ENCODE measurements at regions not wholly inside any gene's neighbourhood (a gene's known extent, or its start where the extent isn't known, plus 50 kb on each side); places are given as distances from the start of the nearest gene placed in this dataset.
"Not testable (repeated sequence)": the region's sequence is repeated elsewhere in the genome, so short reads cannot be mapped to it uniquely, and the experiment has no call there.

DNA sequence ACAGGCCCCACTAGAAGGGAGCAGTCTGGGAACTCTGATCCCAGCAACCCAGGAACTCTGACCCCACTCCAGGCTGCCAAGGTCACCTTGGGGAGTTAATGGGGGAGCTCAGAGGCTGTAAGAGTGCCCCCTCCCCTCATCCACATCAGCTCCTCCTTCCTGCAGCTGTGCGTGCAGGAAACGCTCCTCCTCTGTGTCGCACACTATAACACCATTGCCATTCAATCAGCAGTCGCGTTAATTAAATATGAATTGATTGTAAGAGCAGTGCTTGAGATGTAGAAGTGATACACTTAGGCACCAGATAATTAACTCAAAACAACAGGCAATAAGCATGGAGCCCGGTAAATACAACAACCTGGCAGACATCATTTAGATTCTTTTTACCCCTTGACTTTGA, 205.7 kb downstream of the MATN1 start:
- not testable (repeated sequence) for ATAC-seq; H3K9me3 Mint-ChIP-seq; H3K4me1 Mint-ChIP-seq (ENCODE audit: low read depth); H3K36me3 Mint-ChIP-seq (ENCODE audit: insufficient read depth); H3K4me3 Mint-ChIP-seq; DNase-seq
- H3K27me3 Mint-ChIP-seq (ENCODE audit: low read depth): peaks cover 19% of the 10 kb centered on the region

DNA sequence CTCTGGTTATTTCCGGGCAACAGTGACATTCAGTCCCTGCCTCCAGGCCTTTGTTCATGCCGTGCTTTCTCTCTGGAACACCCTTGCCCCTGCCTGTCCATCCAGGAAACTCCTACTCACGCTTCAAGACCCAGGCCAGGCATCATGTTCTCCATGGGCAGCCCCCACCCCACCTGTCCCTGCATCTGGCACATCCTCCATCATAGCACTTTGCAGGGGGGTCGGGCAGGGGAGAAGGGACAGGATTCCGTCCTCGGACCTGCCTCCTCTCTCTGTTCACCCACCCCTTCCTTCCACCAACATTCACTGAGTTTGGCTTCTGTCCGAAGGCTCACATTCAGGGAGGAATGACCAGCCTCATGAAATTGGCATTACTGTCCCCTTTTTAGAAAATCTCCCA, 206.1 kb downstream of the MATN1 start:
- peaks cover 16% of the 10 kb centered on the region for H3K27me3 Mint-ChIP-seq (ENCODE audit: low read depth)
- not testable (repeated sequence) for H3K36me3 Mint-ChIP-seq (ENCODE audit: insufficient read depth); DNase-seq; H3K4me3 Mint-ChIP-seq; H3K4me1 Mint-ChIP-seq (ENCODE audit: low read depth); ATAC-seq; H3K9me3 Mint-ChIP-seq

DNA sequence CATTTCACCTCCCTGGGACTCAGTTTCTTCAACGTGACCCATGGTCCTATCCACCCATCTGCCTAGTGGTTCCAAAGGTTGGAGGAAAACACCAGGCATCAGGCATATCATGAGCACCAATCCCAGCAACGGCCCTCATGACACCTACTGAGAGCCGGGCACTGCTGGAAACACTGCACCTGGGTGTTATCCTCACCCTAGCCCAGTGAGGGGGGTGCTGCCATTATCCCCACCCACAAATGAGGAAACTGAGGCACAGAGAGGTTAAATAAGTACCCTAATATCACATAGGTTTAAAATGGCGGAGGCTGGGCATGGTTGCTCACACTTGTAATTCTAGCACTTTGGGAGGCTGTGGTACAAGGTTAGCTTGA, 206.9 kb downstream of the MATN1 start:
- peaks cover 12% of the 10 kb centered on the region for H3K27me3 Mint-ChIP-seq (ENCODE audit: low read depth)
- H3K36me3 Mint-ChIP-seq (ENCODE audit: insufficient read depth): no peaks in the 10 kb centered on the region
- H3K4me3 Mint-ChIP-seq: no peak overlapping the region
- ATAC-seq: no peak
- no peak for DNase-seq
- H3K9me3 Mint-ChIP-seq: no peaks in the 10 kb centered on the region
- no peaks in the 10 kb centered on the region for H3K4me1 Mint-ChIP-seq (ENCODE audit: low read depth)

DNA sequence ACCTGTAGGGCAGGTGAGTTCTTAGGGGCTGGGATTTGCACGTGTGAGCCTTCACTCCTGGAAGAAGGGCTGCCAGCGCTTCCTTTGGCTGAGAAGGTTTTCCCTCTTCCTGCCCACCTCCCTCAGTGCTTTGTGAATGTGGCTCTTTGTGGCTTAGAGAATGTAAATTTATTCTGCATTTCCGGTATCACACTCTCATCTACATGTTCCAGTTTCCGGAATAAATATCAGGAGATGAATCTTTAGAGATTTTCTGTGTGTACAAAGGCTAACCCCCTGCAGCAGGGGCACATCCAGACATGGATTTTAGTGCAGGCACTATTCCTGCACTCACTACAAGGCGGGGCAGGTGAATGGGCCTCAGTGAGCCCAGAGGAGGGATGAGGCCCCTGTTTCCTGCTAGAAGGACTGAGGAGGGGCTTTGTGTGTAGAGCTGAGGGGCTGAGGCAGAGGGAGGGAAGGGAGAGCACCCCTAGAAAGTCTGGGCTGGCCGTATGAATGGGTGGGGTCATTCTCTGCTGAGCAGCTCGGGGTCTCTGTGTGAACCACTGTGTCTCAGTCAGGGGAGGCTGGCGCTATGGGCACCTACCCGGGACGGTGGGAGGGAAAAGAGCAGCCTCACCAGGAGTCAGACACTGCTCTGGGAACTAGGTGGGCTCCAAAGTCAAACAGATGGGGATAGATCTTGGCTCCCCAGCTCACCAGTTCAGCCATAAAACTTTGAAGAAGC, 207.5 kb downstream of the MATN1 start:
- Mint-ChIP-seq H3K9me3 (no peaks in the 10 kb centered on the region), H3K36me3 (ENCODE audit: insufficient read depth) (no peaks in the 10 kb centered on the region), H3K4me1 (ENCODE audit: low read depth) (no peaks in the 10 kb centered on the region), H3K4me3 (no peak overlapping the region), H3K27me3 (ENCODE audit: low read depth) (peaks cover 9% of the 10 kb centered on the region)
- DNase-seq (no peak), ATAC-seq (no peak)

DNA sequence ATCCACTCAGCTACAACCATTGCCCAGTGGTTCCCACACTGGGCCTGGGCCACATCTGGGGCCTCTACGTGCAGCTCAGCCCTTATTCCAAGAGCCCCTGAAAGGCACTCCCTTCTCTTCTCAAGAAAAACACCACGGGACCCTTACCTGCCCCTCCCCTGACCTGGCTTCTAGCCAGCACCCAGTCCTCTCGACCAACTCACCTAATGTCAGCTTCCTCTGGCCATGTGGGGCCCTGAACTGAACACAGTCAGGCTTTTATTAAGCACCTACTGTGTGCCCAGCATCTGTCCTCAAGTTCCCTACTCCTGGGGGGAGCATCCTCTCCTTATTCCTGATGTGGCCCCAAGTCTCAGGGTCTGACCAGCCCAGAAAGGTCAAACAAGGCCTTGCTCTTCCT, 208.4 kb downstream of the MATN1 start:
- Mint-ChIP-seq H3K4me1 (ENCODE audit: low read depth) (no peaks in the 10 kb centered on the region), H3K27me3 (ENCODE audit: low read depth) (peaks cover 9% of the 10 kb centered on the region), H3K4me3 (no peak overlapping the region), H3K36me3 (ENCODE audit: insufficient read depth) (no peaks in the 10 kb centered on the region), H3K9me3 (no peaks in the 10 kb centered on the region)
- no peak for ATAC-seq
- DNase-seq: no peak

DNA sequence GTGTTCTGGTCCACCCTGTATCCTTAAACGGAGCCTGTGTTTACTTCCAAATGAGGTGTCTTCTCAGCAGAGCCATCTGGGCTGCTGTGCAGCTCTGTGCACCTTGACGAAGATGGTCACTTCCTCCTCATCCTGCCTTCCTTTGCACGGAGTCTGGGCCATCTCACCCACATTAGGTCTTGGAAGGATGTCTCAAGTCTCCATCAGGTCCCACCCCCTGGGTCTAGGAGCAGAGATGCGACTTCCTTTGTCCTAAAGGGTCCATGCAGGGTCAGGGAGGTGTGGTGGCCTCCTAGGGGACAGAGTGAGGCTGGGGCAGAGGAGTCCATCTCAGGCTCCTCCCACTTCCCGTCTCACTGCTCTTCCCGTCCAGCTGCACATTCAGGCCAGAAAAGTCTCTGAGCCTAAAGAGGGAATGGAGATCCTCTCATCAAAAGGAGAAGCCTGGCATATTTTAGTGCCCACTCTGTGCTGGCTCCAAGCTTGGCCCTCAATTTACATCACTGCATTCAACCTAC, 209.2 kb downstream of the MATN1 start:
- no peak for DNase-seq
- no peak overlapping the region for H3K4me3 Mint-ChIP-seq
- peaks cover 9% of the 10 kb centered on the region for H3K27me3 Mint-ChIP-seq (ENCODE audit: low read depth)
- no peak for ATAC-seq
- no peaks in the 10 kb centered on the region for H3K9me3 Mint-ChIP-seq
- H3K36me3 Mint-ChIP-seq (ENCODE audit: insufficient read depth): no peaks in the 10 kb centered on the region
- no peaks in the 10 kb centered on the region for H3K4me1 Mint-ChIP-seq (ENCODE audit: low read depth)

DNA sequence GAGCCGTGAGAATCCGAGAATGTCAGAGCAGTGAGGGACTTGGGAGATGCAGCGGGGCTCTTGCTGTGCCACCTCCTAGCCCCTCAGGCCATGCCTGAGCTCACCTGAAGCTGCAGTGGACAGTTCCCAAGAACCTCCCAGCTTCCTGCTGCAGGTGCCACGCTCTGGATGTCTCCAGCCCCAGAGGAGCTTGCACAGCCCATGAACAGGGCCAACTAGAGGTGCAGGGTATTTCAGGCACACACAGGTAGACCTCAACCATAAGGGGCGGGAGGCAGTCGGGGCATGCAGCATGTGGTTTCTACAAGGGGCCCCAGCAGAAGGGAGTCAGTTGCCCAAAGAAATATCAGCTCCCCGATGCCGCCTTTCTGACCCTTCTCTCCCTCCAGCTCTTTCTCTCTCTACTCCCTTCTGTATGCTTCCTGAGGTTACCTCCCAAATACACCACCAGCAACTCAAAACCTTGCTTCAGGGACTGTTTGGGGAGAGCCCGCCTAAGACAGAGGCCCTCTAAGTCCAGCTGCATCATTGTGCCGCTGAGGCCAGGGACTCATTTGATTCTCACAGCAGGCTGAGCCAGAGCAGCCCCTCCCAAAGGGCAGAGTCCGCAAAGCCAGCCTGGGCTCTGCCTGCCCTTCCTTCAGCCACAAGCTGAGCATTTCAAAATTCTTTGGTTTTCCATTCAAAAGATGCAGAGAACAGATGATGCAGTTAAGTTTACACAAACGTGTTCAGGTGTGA, 209.8 kb downstream of the MATN1 start:
- DNase-seq (no peak), ATAC-seq (no peak)
- H3K4me3 Mint-ChIP-seq: no peak overlapping the region
- no peaks in the 10 kb centered on the region for H3K4me1 Mint-ChIP-seq (ENCODE audit: low read depth)
- H3K36me3 Mint-ChIP-seq (ENCODE audit: insufficient read depth): no peaks in the 10 kb centered on the region
- no peaks in the 10 kb centered on the region for H3K9me3 Mint-ChIP-seq
- peaks cover 9% of the 10 kb centered on the region for H3K27me3 Mint-ChIP-seq (ENCODE audit: low read depth)

DNA sequence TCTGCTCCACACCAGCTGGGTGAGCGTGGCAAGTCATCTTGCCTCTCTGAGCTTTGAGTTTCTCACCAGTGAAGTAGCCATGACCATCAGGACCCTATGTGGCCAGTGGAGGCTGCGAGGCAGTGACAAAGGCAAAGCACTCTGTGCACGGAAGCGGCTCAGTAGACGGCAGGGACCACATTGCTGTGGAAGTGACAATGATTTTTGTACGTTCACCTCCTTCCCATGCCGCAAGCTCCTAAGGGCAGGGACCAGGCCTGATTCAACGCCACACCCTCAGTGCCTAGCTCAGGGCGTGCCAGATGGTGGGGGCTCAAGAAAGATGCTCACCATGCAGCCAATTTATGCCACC, 210.5 kb downstream of the MATN1 start:
- DNase-seq (no peak), ATAC-seq (no peak)
- no peaks in the 10 kb centered on the region for H3K36me3 Mint-ChIP-seq (ENCODE audit: insufficient read depth)
- no peaks in the 10 kb centered on the region for H3K4me1 Mint-ChIP-seq (ENCODE audit: low read depth)
- no peaks in the 10 kb centered on the region for H3K9me3 Mint-ChIP-seq
- H3K27me3 Mint-ChIP-seq (ENCODE audit: low read depth): peaks cover 14% of the 10 kb centered on the region
- no peak overlapping the region for H3K4me3 Mint-ChIP-seq

DNA sequence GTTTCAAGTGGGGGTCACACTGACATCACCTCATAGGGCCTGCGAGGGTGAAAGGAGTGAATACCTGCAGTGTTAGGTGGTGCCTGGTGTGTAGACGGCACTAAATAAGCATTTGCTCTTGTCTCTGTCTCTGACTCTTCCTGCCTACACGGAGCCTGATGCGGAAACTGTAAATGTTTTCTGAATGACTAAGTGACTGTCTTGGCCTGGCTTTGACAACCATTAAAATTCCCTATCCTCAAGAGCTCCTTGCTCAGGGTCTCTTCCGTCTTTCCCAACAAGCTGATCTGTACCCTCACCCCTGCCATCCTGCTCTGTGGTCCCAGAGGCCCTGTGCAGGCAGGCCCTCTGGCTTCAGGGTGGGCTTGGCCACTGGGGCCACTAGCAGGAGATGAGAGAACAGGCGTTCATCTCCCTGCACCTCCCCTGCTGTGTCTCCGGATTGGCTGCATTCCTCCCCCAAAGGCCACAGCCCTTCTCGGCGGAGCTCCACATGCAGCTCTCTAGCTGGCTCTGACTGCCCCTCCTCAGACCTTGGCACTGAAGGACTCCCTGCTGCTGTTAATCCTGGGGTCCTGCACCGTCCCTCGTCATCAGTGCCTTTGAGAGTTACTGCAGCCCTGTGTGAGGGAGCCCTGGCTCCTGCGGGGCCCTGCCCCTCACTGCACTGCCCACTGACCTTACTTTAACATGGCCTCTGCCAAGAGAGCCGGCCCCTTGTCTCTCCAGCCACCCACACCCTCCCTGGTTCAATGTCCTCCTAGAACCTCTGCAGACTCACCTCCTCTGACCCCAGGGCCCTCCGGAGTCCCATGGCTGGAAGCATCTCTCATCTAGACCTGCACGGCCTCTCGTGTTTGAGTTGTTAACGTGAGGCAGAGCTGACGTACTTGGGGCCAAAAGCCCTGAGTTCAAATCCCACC, 211.1 kb downstream of the MATN1 start:
- DNase-seq: no peak
- Mint-ChIP-seq H3K36me3 (ENCODE audit: insufficient read depth) (no peaks in the 10 kb centered on the region), H3K9me3 (no peaks in the 10 kb centered on the region), H3K4me3 (no peak overlapping the region), H3K4me1 (ENCODE audit: low read depth) (no peaks in the 10 kb centered on the region), H3K27me3 (ENCODE audit: low read depth) (peaks cover 9% of the 10 kb centered on the region)
- no peak for ATAC-seq

DNA sequence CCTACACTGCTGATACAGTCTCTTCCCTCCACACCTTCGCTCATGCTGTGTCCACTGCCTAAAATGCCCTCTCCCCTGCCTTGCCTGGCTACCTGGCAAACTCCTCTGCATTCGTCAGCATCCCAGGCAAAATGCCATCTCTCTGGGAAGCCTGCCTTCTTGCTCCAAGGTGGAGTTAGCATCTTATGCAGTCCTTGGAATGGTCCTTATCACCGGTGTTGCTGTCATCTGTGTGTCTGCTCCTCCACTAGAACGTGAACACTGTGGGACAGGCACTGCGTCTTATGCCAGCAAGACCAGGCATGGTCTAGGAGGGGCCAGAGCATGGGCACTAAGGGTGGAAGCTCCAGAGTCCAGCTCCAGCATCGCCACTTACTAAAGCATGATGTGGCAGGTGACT, 211.8 kb downstream of the MATN1 start:
- no peak overlapping the region for H3K4me3 Mint-ChIP-seq
- H3K36me3 Mint-ChIP-seq (ENCODE audit: insufficient read depth): no peaks in the 10 kb centered on the region
- ATAC-seq: no peak
- H3K4me1 Mint-ChIP-seq (ENCODE audit: low read depth): no peaks in the 10 kb centered on the region
- DNase-seq: no peak
- no peaks in the 10 kb centered on the region for H3K9me3 Mint-ChIP-seq
- H3K27me3 Mint-ChIP-seq (ENCODE audit: low read depth): peaks cover 6% of the 10 kb centered on the region

DNA sequence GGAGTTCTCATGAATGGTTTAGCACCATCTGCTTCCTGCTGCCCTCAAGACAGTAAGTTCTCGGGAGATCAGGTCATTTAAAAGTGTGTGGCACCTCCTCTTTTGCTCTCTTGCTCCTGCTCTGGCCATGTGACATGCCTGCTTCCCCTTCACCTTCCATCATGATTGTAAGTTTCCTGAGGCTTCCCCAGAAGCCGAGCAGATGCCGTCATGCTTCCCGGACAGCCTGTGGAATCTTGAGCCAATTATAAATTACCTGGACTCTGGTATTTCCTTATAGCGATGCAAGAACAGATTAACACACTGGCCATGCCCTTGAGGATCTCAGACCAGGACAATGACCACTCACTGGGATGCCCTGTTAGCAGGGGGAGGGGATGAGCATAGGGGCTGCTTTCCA, 212.3 kb downstream of the MATN1 start:
- no peaks in the 10 kb centered on the region for H3K36me3 Mint-ChIP-seq (ENCODE audit: insufficient read depth)
- DNase-seq (no peak), ATAC-seq (no peak)
- H3K9me3 Mint-ChIP-seq: no peaks in the 10 kb centered on the region
- no peak overlapping the region for H3K4me3 Mint-ChIP-seq
- H3K4me1 Mint-ChIP-seq (ENCODE audit: low read depth): no peaks in the 10 kb centered on the region
- H3K27me3 Mint-ChIP-seq (ENCODE audit: low read depth): peaks cover 6% of the 10 kb centered on the region

DNA sequence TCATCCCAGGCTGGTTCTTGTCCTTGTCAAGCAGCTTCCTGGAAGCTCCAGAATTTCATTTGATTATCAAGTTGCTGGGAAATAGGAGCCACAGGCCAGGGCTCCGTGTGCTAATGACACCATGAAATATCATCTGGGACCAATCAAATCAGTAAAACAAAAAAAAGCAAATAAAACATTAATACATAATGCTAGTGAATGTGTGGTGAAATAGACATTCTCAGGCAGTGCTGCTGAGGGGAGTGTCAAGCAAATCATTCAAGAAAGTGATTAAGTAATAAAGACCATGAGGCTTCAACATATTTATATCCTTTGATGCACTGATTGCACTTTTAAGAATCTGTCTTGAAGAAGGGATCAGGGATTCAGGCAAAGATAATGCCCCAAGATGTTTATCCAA, 213.7 kb downstream of the MATN1 start:
- Mint-ChIP-seq H3K4me3 (no peak overlapping the region), H3K36me3 (ENCODE audit: insufficient read depth) (no peaks in the 10 kb centered on the region), H3K4me1 (ENCODE audit: low read depth) (no peaks in the 10 kb centered on the region), H3K9me3 (no peaks in the 10 kb centered on the region), H3K27me3 (ENCODE audit: low read depth) (peaks cover 6% of the 10 kb centered on the region)
- ATAC-seq: no peak
- no peak for DNase-seq

DNA sequence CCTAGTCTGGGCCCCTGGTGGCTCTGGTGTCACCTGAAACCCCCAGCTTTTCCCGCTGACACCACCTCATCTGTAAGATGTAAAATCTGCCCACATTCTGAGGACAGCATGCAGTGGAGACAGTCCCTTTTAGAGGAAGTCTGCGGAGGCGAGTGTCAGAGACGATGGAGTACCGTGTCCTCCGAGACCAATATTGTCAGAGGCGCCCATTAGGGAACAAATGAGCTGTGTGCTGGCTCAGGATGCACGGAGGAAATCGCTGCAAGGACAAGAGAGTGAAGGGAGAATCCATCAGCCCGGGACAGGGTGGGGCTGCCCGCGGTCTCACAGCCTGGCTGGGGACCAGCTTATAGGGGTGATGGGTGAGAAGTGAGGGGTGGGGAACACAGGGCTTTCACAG, 214.8 kb downstream of the MATN1 start:
- no peaks in the 10 kb centered on the region for H3K9me3 Mint-ChIP-seq
- no peaks in the 10 kb centered on the region for H3K36me3 Mint-ChIP-seq (ENCODE audit: insufficient read depth)
- no peaks in the 10 kb centered on the region for H3K4me1 Mint-ChIP-seq (ENCODE audit: low read depth)
- ATAC-seq (no peak), DNase-seq (no peak)
- no peak overlapping the region for H3K4me3 Mint-ChIP-seq
- H3K27me3 Mint-ChIP-seq (ENCODE audit: low read depth): peaks cover 6% of the 10 kb centered on the region

DNA sequence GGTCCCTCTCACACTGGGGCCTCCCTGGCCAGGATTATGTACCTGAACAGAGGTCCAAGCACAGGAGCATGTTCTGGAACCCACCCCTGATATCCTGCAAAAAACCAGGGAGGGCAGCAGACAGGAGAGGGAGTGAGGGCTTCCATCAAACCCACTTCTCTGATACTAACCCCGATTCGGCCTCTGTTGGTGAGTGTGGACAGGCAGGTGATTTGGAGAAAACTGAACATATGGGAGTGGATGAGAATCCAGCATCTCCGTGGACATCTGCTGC, 215.3 kb downstream of the MATN1 start:
- no peaks in the 10 kb centered on the region for H3K9me3 Mint-ChIP-seq
- ATAC-seq (no peak), DNase-seq (no peak)
- H3K27me3 Mint-ChIP-seq (ENCODE audit: low read depth): peaks cover 6% of the 10 kb centered on the region
- H3K4me1 Mint-ChIP-seq (ENCODE audit: low read depth): no peaks in the 10 kb centered on the region
- H3K4me3 Mint-ChIP-seq: no peak overlapping the region
- H3K36me3 Mint-ChIP-seq (ENCODE audit: insufficient read depth): no peaks in the 10 kb centered on the region

Measured in activated T-cell treated with anti-CD3 and anti-CD28 coated beads, Interleukin-2, amount 50 U/mL, for 4 hours (primary cell).